ENCODE measurements at regions not wholly inside any gene's neighbourhood (a gene's known extent, or its start where the extent isn't known, plus 50 kb on each side); places are given as distances from the start of the nearest gene placed in this dataset.

GRCh38 chr13:77422724-77423123 is 95.8 kb upstream of the MYCBP2 start:
- DNase-seq, result no peak

GRCh38 chr13:77417897-77418296 is 91.0 kb upstream of the MYCBP2 start:
- DNase-seq, result no peak

GRCh38 chr13:77416666-77417212 is 89.8 kb upstream of the MYCBP2 start:
- DNase-seq, result no peak

GRCh38 chr13:77415253-77416071 is 88.6 kb upstream of the MYCBP2 start:
- no peak for DNase-seq

GRCh38 chr13:77412860-77413259 is 86.0 kb upstream of the MYCBP2 start:
- DNase-seq, result no peak

GRCh38 chr13:77412116-77412635 is 85.3 kb upstream of the MYCBP2 start:
- DNase-seq, result no peak

- no peak for DNase-seq
Measured at GRCh38 chr13:77409412-77409811, 82.5 kb upstream of the MYCBP2 start.

- no peak for DNase-seq
Measured at GRCh38 chr13:77406644-77407440, 79.9 kb upstream of the MYCBP2 start.

- no peak for DNase-seq
Measured at GRCh38 chr13:77398825-77399620, 72.1 kb upstream of the MYCBP2 start.

- no peak for DNase-seq
Measured at GRCh38 chr13:77397636-77398035, 70.7 kb upstream of the MYCBP2 start.

GRCh38 chr13:77391475-77391874 is 64.6 kb upstream of the MYCBP2 start:
- no peak for DNase-seq

GRCh38 chr13:77390391-77390790 is 63.5 kb upstream of the MYCBP2 start:
- DNase-seq, result no peak

- no peak for DNase-seq
Measured at GRCh38 chr13:77389625-77390000, 62.7 kb upstream of the MYCBP2 start.

- no peak for DNase-seq
Measured at GRCh38 chr13:77388944-77389624, 62.2 kb upstream of the MYCBP2 start.

- no peak for DNase-seq
Measured at GRCh38 chr13:77387607-77388200, 60.8 kb upstream of the MYCBP2 start.

GRCh38 chr13:77386880-77387606 is 60.1 kb upstream of the MYCBP2 start:
- no peak for DNase-seq

GRCh38 chr13:77386046-77386445 is 59.2 kb upstream of the MYCBP2 start:
- no peak for DNase-seq

- no peak for DNase-seq
Measured at GRCh38 chr13:77384999-77385398, 58.1 kb upstream of the MYCBP2 start.

- no peak for DNase-seq
Measured at GRCh38 chr13:77383097-77383496, 56.2 kb upstream of the MYCBP2 start.

- DNase-seq, result no peak
Measured at GRCh38 chr13:77381059-77381458, 54.2 kb upstream of the MYCBP2 start.

GRCh38 chr13:77379508-77379907 is 52.6 kb upstream of the MYCBP2 start:
- no peak for DNase-seq
